ENCODE measurements at regions not wholly inside any gene's neighbourhood (a gene's known extent, or its start where the extent isn't known, plus 50 kb on each side); places are given as distances from the start of the nearest gene placed in this dataset.

DNA sequence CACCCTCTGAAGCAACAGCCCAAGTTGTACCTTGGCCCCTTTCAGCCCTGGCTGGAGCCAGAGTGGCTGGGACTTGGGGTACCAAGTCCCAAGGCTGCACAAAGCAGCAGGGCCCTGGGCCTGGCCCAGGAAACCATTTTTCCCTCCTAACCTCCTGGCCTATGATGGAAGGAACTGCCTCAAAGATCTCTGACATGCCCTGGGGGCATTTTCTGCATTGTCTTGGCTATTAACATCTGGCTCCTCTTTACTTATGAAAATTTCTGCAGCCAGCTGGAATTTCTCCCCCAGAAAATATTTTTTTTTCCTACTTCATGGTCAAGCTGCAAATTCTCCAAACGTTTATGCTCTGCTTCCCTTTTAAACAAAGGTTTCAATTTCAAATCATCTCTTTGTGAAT lies 269.4 kb upstream of the CDYL start (continued):
- TF ChIP-seq, protein P1, sequence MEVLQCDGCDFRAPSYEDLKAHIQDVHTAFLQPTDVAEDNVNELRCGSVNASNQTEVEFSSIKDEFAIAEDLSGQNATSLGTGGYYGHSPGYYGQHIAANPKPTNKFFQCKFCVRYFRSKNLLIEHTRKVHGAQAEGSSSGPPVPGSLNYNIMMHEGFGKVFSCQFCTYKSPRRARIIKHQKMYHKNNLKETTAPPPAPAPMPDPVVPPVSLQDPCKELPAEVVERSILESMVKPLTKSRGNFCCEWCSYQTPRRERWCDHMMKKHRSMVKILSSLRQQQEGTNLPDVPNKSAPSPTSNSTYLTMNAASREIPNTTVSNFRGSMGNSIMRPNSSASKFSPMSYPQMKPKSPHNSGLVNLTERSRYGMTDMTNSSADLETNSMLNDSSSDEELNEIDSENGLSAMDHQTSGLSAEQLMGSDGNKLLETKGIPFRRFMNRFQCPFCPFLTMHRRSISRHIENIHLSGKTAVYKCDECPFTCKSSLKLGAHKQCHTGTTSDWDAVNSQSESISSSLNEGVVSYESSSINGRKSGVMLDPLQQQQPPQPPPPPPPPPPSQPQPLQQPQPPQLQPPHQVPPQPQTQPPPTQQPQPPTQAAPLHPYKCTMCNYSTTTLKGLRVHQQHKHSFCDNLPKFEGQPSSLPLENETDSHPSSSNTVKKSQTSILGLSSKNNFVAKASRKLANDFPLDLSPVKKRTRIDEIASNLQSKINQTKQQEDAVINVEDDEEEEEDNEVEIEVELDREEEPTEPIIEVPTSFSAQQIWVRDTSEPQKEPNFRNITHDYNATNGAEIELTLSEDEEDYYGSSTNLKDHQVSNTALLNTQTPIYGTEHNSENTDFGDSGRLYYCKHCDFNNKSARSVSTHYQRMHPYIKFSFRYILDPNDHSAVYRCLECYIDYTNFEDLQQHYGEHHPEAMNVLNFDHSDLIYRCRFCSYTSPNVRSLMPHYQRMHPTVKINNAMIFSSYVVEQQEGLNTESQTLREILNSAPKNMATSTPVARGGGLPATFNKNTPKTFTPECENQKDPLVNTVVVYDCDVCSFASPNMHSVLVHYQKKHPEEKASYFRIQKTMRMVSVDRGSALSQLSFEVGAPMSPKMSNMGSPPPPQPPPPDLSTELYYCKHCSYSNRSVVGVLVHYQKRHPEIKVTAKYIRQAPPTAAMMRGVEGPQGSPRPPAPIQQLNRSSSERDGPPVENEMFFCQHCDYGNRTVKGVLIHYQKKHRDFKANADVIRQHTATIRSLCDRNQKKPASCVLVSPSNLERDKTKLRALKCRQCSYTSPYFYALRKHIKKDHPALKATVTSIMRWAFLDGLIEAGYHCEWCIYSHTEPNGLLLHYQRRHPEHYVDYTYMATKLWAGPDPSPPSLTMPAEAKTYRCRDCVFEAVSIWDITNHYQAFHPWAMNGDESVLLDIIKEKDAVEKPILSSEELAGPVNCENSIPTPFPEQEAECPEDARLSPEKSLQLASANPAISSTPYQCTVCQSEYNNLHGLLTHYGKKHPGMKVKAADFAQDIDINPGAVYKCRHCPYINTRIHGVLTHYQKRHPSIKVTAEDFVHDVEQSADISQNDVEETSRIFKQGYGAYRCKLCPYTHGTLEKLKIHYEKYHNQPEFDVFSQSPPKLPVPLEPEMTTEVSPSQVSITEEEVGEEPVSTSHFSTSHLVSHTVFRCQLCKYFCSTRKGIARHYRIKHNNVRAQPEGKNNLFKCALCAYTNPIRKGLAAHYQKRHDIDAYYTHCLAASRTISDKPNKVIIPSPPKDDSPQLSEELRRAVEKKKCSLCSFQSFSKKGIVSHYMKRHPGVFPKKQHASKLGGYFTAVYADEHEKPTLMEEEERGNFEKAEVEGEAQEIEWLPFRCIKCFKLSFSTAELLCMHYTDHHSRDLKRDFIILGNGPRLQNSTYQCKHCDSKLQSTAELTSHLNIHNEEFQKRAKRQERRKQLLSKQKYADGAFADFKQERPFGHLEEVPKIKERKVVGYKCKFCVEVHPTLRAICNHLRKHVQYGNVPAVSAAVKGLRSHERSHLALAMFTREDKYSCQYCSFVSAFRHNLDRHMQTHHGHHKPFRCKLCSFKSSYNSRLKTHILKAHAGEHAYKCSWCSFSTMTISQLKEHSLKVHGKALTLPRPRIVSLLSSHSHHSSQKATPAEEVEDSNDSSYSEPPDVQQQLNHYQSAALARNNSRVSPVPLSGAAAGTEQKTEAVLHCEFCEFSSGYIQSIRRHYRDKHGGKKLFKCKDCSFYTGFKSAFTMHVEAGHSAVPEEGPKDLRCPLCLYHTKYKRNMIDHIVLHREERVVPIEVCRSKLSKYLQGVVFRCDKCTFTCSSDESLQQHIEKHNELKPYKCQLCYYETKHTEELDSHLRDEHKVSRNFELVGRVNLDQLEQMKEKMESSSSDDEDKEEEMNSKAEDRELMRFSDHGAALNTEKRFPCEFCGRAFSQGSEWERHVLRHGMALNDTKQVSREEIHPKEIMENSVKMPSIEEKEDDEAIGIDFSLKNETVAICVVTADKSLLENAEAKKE (CRISPR knock-in tag; IDR thresholded peaks at IDR 0.05): no peak
- no peak for TF ChIP-seq ZNF331 (CRISPR knock-in tag; IDR thresholded peaks at IDR 0.05; ENCODE audit: low read depth)

- no peaks in the 10 kb centered on the region for H3K36me3 ChIP-seq (ENCODE audit: insufficient read depth)
- peaks cover 29% of the 10 kb centered on the region for H3K9me2 ChIP-seq (ENCODE audit: insufficient read depth)
- Mint-ChIP-seq H3K9me3 (peaks cover 22% of the 10 kb centered on the region; the same call in 2 of the 3 replicates), H3K4me1 (peaks cover 46% of the 10 kb centered on the region), H3K36me3 (ENCODE audit: low read depth) (peaks cover 34% of the 10 kb centered on the region), H3K4me3 (no peak overlapping the region), H3K27ac (no peak overlapping the region), H3K27me3 (ENCODE audit: insufficient read depth, low read depth, poor library complexity) (peaks cover 8% of the 10 kb centered on the region)
- H3K4me2 ChIP-seq: no peak overlapping the region
- no peak for TF ChIP-seq POLR2AphosphoS5 (IDR thresholded peaks at IDR 0.05; ENCODE audit: low read depth)
- no peak for TF ChIP-seq NANOG (IDR thresholded peaks at IDR 0.05; ENCODE audit: borderline replicate concordance)
- TF ChIP-seq EZH2phosphoT487 (IDR thresholded peaks at IDR 0.05; ENCODE audit: unreplicated experiment): no peak
- no peak for TF ChIP-seq ZNF114 (CRISPR knock-in tag; IDR thresholded peaks at IDR 0.05)
- H3F3A ChIP-seq (replicated peaks; ENCODE audit: low read depth): 0 out of 2 replicates have a peak, but pooled peaks cover 5% of the 10 kb centered on the region
- no peaks in the 10 kb centered on the region for H3K79me2 ChIP-seq (replicated peaks; ENCODE audit: insufficient read depth)
- H4K20me1 ChIP-seq (replicated peaks; ENCODE audit: insufficient read depth): no peaks in the 10 kb centered on the region
- no peaks in the 10 kb centered on the region for H3K27me3 ChIP-seq (ENCODE audit: insufficient read depth)
- no peak for DNase-seq (ENCODE audit: low spot score)
- H2AFZ ChIP-seq: no peak overlapping the region
- no peak overlapping the region for H3K4me3 ChIP-seq
- no peak overlapping the region for H3K27ac ChIP-seq (ENCODE audit: low read depth)
- no peak for ATAC-seq
- H3K4me1 ChIP-seq (ENCODE audit: insufficient read depth): peaks cover 24% of the 10 kb centered on the region
Observed at GRCh38 chr6:4506223-4506622, 270.0 kb upstream of the CDYL start.

Data from GM23338 (cell line).